ENCODE measurements at regions not wholly inside any gene's neighbourhood (a gene's known extent, or its start where the extent isn't known, plus 50 kb on each side); places are given as distances from the start of the nearest gene placed in this dataset. TPM values are rescaled to one million over a fixed set of nuclear protein-coding genes. Genes with fewer than 3 reads are reported as not detected.

Small RNA genes lying in the stretch of these regions (small RNA-seq; reads per million reads assigned to genes)
- gene RF00019, result not detected

Data from ovary (tissue), 1 donor.